GM06990 (cell line): ENCODE measurements at regions not wholly inside any gene's neighbourhood (a gene's known extent, or its start where the extent isn't known, plus 50 kb on each side); places are given as distances from the start of the nearest gene placed in this dataset.

Source experiments
- DNase-seq: peaks from one replicate; pipeline ENCODE4 v3.0.0-alpha.2; 2011; ENCODE audit not compliant: insufficient read length; ENCODE audit errors: extremely low read depth
- H3K27me3 ChIP-seq: replicated peaks from 2 replicates; pipeline ENCODE4 v1.6.0; 2011; ENCODE audit warnings: low read length; ENCODE audit not compliant: control insufficient read depth, insufficient read depth
- H3K36me3 ChIP-seq: 2 replicates; pipeline ENCODE4 v1.5.1; 2011; ENCODE audit warnings: low read length; ENCODE audit not compliant: control insufficient read depth, insufficient read depth
- H3K4me3 ChIP-seq: replicated peaks from 2 replicates; pipeline ENCODE4 v1.5.1; 2011; ENCODE audit warnings: low read depth, mild to moderate bottlenecking, control low read depth, low read length
- TF ChIP-seq, protein P1 (sequence below): IDR thresholded peaks from 2 replicates; pipeline ENCODE4 v1.5.1; 2011; ENCODE audit warnings: low read length, control low read depth, mild to moderate bottlenecking, inconsistent platforms; ENCODE audit not compliant: insufficient read depth, poor library complexity, severe bottlenecking

DNA sequence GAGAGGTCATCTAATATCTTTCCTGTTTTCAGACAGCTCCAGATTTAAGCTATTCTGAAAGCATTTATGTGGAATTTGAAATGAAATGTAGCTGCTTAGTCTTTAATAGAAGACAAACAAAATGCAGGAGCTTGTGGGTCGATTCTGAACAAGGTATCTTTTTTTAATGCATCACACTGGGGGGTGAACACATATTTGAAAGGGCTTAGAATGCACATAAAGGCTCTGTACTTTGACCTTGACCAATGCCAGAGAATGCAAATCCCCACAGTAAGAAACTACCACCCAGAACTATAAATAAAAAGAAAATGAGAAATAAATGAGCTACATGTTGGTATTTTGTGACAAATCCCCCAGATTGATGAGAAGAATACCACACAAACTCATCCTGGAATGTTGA lies 489.3 kb downstream of the PIK3C3 start:
- TF ChIP-seq, protein P1, sequence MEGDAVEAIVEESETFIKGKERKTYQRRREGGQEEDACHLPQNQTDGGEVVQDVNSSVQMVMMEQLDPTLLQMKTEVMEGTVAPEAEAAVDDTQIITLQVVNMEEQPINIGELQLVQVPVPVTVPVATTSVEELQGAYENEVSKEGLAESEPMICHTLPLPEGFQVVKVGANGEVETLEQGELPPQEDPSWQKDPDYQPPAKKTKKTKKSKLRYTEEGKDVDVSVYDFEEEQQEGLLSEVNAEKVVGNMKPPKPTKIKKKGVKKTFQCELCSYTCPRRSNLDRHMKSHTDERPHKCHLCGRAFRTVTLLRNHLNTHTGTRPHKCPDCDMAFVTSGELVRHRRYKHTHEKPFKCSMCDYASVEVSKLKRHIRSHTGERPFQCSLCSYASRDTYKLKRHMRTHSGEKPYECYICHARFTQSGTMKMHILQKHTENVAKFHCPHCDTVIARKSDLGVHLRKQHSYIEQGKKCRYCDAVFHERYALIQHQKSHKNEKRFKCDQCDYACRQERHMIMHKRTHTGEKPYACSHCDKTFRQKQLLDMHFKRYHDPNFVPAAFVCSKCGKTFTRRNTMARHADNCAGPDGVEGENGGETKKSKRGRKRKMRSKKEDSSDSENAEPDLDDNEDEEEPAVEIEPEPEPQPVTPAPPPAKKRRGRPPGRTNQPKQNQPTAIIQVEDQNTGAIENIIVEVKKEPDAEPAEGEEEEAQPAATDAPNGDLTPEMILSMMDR: no peak
- Histone ChIP-seq H3K4me3 (no peak overlapping the region), H3K36me3 (no peaks in the 10 kb centered on the region), H3K27me3 (no peaks in the 10 kb centered on the region)
- no peak for DNase-seq

DNA sequence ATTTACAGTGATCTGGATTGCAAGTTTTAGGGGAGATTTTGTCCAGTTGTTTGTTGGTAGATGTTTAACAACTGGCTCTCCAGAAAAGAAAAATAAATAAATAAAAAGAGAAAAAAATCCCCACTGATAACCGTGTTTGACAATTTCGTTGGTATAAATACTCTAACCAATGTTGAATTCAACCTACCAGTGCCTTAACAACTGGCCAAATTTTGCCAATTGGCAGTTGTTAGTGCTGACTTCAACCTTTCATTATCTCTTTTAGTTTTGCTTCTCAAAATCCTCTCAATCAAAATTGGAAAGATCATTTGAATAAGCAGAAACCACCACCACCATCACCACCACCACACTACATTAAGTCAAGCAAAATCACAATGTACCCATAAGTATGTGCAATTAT lies 490.3 kb downstream of the PIK3C3 start:
- TF ChIP-seq, protein P1: no peak
- Histone ChIP-seq H3K27me3 (no peaks in the 10 kb centered on the region), H3K4me3 (no peak overlapping the region), H3K36me3 (no peaks in the 10 kb centered on the region)
- DNase-seq: no peak

DNA sequence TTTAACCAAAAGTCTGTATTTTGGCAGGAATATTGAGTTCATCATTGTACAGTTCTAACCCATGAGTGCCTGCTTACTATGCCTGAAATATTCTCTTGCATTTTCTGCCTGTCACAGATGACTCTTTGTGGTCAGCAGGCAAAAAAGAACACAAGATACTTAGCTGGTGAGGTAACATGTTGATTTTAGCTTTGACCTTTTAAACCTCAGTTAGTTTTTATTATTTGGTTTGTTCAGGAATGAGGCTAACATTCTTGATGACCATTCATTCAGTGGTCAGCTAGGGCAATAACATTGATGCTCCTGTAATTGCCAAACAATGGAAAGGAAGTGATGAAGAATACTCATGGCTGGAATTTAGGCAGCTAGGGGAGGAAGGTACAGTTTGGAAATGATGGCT lies 491.2 kb downstream of the PIK3C3 start:
- TF ChIP-seq, protein P1: no peak
- H3K27me3 ChIP-seq: no peaks in the 10 kb centered on the region
- DNase-seq: no peak
- no peak overlapping the region for H3K4me3 ChIP-seq
- no peaks in the 10 kb centered on the region for H3K36me3 ChIP-seq

DNA sequence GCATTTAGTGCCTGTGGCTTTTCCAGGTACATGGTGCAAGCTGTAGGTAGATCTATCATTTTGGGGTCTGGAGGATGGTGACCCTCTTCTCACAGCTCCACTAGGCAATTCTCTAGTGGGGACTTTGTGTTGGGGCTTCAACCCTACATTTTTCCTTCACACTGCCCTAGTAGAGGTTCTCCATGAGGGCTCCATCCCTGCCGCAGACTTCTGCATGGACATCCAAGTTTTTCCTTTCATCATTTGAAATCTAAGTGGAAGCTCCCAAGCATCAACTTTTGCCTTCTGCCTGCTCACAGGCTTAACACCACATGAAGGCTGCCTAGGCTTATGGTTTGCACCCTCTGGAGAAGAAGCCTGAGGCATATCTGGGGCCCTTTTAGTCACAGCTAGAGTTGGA lies 492.7 kb downstream of the PIK3C3 start:
- Histone ChIP-seq H3K36me3 (no peaks in the 10 kb centered on the region), H3K27me3 (no peaks in the 10 kb centered on the region), H3K4me3 (no peak overlapping the region)
- no peak for DNase-seq
- TF ChIP-seq, protein P1: no peak

DNA sequence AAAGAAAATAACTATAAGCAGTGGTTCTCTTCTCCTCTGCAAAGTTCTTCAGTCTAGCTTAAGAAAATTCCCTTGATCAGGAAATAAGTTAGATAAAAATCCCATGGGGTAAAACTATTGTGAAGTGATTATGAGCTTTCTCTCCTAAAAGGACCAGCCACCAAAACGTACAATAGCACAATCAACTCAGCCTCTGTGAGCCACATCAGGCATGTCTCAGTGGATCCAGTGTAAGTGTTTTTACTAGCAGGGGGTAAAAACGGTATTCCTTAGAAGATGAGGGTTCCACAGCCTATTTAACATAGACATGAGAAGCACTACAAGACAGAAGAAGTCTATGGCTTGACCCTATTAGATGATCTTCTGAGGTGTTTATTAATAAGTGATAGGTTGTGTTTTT lies 503.2 kb downstream of the PIK3C3 start:
- no peak overlapping the region for H3K4me3 ChIP-seq
- DNase-seq: no peak
- no peaks in the 10 kb centered on the region; the same call in 1 of the 2 replicates for H3K27me3 ChIP-seq
- no peaks in the 10 kb centered on the region for H3K36me3 ChIP-seq
- TF ChIP-seq, protein P1: no peak

DNA sequence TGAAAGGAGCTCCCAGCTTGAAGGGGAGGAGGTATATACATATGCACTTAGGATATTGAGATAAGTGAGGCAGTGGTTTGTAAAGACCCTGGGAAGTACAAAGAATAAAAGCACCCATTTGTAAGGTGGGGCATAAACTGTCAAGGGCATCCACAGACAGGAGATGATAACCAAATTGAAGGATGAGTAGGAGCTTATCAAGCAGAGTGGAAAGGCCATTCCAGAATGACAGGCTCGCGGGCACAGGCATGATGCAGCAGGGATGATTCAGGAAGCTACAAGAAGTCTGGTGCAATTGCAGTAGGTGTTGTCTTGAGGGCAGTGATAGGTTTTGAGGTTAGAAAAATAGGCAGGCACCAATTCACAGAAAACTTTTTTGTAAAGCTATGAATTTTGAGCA lies 504.8 kb downstream of the PIK3C3 start:
- Histone ChIP-seq H3K27me3 (no peaks in the 10 kb centered on the region; the same call in 1 of the 2 replicates), H3K36me3 (no peaks in the 10 kb centered on the region), H3K4me3 (no peak overlapping the region)
- DNase-seq: no peak
- TF ChIP-seq, protein P1: no peak
